ENCODE measurements at regions not wholly inside any gene's neighbourhood (a gene's known extent, or its start where the extent isn't known, plus 50 kb on each side); places are given as distances from the start of the nearest gene placed in this dataset.

DNA sequence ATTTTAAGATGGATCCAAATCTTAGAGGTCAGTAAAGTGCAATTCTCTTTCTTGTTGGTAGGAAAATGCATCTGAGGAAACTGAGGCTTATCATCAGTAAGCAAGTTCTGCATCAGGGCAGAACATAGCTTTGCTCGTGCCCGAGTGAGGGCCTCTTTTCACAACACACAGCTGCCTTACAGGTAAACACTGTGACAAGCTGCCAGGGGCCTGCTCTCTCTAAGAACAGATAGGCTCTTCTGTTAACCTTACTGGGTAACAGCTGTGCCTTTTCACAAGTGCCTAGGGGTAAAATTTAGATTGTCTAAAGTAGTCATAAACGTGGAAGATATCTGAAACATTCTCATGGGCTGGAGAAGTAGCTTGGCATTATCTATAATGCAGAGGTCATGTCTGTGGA, 118.1 kb downstream of the C3orf38 start:
- no peak overlapping the region for H3K4me3 ChIP-seq (ENCODE audit: low read length)
- no peak overlapping the region for H3K4me2 ChIP-seq (ENCODE audit: low read length)
- H3K27me3 ChIP-seq (ENCODE audit: insufficient read depth, low read depth, low read length): no peaks in the 10 kb centered on the region
- H3K79me2 ChIP-seq (replicated peaks; ENCODE audit: insufficient read depth, low read length): no peaks in the 10 kb centered on the region
- no peaks in the 10 kb centered on the region for H3K36me3 ChIP-seq (ENCODE audit: insufficient read depth, low read length)
- no peaks in the 10 kb centered on the region for H3K9me2 ChIP-seq (ENCODE audit: insufficient read depth, low read length)
- no peak overlapping the region for H3K9ac ChIP-seq (ENCODE audit: low read length)
- TF ChIP-seq TAF1 (IDR thresholded peaks at IDR 0.05; ENCODE audit: low read depth) (no peak), EZH2 (IDR thresholded peaks at IDR 0.05; ENCODE audit: borderline replicate concordance, insufficient read depth, low read length, poor library complexity, severe bottlenecking) (no peak), SMC3 (conservative IDR thresholded peaks at IDR 0.05; ENCODE audit: poor library complexity) (no peak), EP300 (conservative IDR thresholded peaks at IDR 0.05; ENCODE audit: poor library complexity, severe bottlenecking) (no peak), MXI1 (conservative IDR thresholded peaks at IDR 0.05; ENCODE audit: poor library complexity, severe bottlenecking) (no peak), RAD21 (conservative IDR thresholded peaks at IDR 0.05) (no peak), POLR2AphosphoS5 (IDR thresholded peaks at IDR 0.05) (no peak)
- TF ChIP-seq, protein P1, sequence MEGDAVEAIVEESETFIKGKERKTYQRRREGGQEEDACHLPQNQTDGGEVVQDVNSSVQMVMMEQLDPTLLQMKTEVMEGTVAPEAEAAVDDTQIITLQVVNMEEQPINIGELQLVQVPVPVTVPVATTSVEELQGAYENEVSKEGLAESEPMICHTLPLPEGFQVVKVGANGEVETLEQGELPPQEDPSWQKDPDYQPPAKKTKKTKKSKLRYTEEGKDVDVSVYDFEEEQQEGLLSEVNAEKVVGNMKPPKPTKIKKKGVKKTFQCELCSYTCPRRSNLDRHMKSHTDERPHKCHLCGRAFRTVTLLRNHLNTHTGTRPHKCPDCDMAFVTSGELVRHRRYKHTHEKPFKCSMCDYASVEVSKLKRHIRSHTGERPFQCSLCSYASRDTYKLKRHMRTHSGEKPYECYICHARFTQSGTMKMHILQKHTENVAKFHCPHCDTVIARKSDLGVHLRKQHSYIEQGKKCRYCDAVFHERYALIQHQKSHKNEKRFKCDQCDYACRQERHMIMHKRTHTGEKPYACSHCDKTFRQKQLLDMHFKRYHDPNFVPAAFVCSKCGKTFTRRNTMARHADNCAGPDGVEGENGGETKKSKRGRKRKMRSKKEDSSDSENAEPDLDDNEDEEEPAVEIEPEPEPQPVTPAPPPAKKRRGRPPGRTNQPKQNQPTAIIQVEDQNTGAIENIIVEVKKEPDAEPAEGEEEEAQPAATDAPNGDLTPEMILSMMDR (IDR thresholded peaks at IDR 0.05; ENCODE audit: poor library complexity, severe bottlenecking): no peak
- TF ChIP-seq, protein P2, sequence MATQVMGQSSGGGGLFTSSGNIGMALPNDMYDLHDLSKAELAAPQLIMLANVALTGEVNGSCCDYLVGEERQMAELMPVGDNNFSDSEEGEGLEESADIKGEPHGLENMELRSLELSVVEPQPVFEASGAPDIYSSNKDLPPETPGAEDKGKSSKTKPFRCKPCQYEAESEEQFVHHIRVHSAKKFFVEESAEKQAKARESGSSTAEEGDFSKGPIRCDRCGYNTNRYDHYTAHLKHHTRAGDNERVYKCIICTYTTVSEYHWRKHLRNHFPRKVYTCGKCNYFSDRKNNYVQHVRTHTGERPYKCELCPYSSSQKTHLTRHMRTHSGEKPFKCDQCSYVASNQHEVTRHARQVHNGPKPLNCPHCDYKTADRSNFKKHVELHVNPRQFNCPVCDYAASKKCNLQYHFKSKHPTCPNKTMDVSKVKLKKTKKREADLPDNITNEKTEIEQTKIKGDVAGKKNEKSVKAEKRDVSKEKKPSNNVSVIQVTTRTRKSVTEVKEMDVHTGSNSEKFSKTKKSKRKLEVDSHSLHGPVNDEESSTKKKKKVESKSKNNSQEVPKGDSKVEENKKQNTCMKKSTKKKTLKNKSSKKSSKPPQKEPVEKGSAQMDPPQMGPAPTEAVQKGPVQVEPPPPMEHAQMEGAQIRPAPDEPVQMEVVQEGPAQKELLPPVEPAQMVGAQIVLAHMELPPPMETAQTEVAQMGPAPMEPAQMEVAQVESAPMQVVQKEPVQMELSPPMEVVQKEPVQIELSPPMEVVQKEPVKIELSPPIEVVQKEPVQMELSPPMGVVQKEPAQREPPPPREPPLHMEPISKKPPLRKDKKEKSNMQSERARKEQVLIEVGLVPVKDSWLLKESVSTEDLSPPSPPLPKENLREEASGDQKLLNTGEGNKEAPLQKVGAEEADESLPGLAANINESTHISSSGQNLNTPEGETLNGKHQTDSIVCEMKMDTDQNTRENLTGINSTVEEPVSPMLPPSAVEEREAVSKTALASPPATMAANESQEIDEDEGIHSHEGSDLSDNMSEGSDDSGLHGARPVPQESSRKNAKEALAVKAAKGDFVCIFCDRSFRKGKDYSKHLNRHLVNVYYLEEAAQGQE (IDR thresholded peaks at IDR 0.05; ENCODE audit: borderline replicate concordance): no peak
- H3K27ac ChIP-seq (ENCODE audit: low read length): no peak overlapping the region
- H3K9me3 ChIP-seq (ENCODE audit: low read length): no peaks in the 10 kb centered on the region
- H4K20me1 ChIP-seq (ENCODE audit: insufficient read depth): no peaks in the 10 kb centered on the region
- no peak overlapping the region for H2AFZ ChIP-seq (ENCODE audit: low read depth, low read length)
- H3F3A ChIP-seq (ENCODE audit: insufficient read depth, low read length, poor library complexity, severe bottlenecking): peaks cover under 1% of the 10 kb centered on the region

DNA sequence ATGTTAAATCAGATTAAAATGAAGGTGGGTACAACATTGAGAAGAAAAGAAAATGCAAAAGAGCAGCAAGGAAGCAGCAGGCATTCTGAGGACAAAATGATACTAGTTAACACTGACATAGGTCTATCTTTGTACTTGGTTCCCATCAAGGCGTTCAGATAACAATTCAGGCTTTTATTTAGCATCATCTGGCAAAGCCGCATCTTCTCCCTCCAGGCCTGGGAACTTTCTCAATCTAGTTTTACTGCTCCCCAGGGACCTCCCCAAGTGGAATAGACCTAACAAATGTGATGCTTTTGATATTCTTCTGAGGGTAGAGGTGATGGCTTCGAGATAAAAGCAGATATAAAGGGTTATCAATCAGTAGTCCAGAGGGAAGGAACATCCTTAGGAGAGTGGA, 130.6 kb downstream of the C3orf38 start:
- Histone ChIP-seq H3K9me3 (ENCODE audit: low read length) (no peaks in the 10 kb centered on the region), H3K79me2 (replicated peaks; ENCODE audit: insufficient read depth, low read length) (no peaks in the 10 kb centered on the region), H2AFZ (ENCODE audit: low read depth, low read length) (no peak overlapping the region), H3F3A (ENCODE audit: insufficient read depth, low read length, poor library complexity, severe bottlenecking) (no peaks in the 10 kb centered on the region), H3K4me2 (ENCODE audit: low read length) (no peak overlapping the region), H3K27me3 (ENCODE audit: insufficient read depth, low read depth, low read length) (no peaks in the 10 kb centered on the region), H3K9me2 (ENCODE audit: insufficient read depth, low read length) (no peaks in the 10 kb centered on the region), H4K20me1 (ENCODE audit: insufficient read depth) (no peaks in the 10 kb centered on the region), H3K27ac (ENCODE audit: low read length) (no peak overlapping the region), H3K4me3 (ENCODE audit: low read length) (no peak overlapping the region), H3K9ac (ENCODE audit: low read length) (no peak overlapping the region), H3K36me3 (ENCODE audit: insufficient read depth, low read length) (no peaks in the 10 kb centered on the region)
- TF ChIP-seq, protein P2 (IDR thresholded peaks at IDR 0.05; ENCODE audit: borderline replicate concordance): no peak
- no peak for TF ChIP-seq EP300 (conservative IDR thresholded peaks at IDR 0.05; ENCODE audit: poor library complexity, severe bottlenecking)
- TF ChIP-seq TAF1 (IDR thresholded peaks at IDR 0.05; ENCODE audit: low read depth): no peak
- TF ChIP-seq EZH2 (IDR thresholded peaks at IDR 0.05; ENCODE audit: borderline replicate concordance, insufficient read depth, low read length, poor library complexity, severe bottlenecking): no peak
- no peak for TF ChIP-seq RAD21 (conservative IDR thresholded peaks at IDR 0.05)
- TF ChIP-seq MXI1 (conservative IDR thresholded peaks at IDR 0.05; ENCODE audit: poor library complexity, severe bottlenecking): no peak
- no peak for TF ChIP-seq SMC3 (conservative IDR thresholded peaks at IDR 0.05; ENCODE audit: poor library complexity)
- TF ChIP-seq POLR2AphosphoS5 (IDR thresholded peaks at IDR 0.05): no peak
- TF ChIP-seq, protein P1 (IDR thresholded peaks at IDR 0.05; ENCODE audit: poor library complexity, severe bottlenecking): no peak

Data from neural cell (in vitro differentiated cells).